Kidney (tissue), 13 donors: ENCODE measurements at regions not wholly inside any gene's neighbourhood (a gene's known extent, or its start where the extent isn't known, plus 50 kb on each side); places are given as distances from the start of the nearest gene placed in this dataset.

Experiments used
- DNase-seq, 5 donors: peaks; one replicate each; pipeline ENCODE4 v3.0.0-alpha.2; 2013 to 2020
- FAIRE-seq: peaks from 2 replicates; lab custom pipeline; 2012; peaks lifted over from hg19 to GRCh38; lab: Jason Lieb, UNC
- H3K27ac ChIP-seq, 2 donors: one replicate each; pipeline ENCODE4 v1.7.0; 2013; ENCODE audit warnings: low read depth in 2 of 2, low read length in 2 of 2, inconsistent platforms in 1 of 2
- H3K27me3 ChIP-seq: one replicate; pipeline ENCODE4 v1.7.1; 2013; ENCODE audit warnings: low read length, inconsistent platforms; ENCODE audit not compliant: control insufficient read depth, insufficient read depth
- H3K36me3 ChIP-seq, 3 donors: one replicate each; pipeline versions ENCODE4 v1.7.0 to v1.7.1; 2013; ENCODE audit warnings: low read length in 3 of 3, control low read depth in 1 of 3, inconsistent platforms in 1 of 3; ENCODE audit not compliant: insufficient read depth in 3 of 3, control insufficient read depth in 2 of 3
- H3K4me1 ChIP-seq, 3 donors: one replicate each; pipeline versions ENCODE4 v1.7.0 to v1.7.1; 2013; ENCODE audit warnings: low read length in 3 of 3, inconsistent platforms in 1 of 3, low read depth in 1 of 3; ENCODE audit not compliant: control insufficient read depth in 2 of 3, insufficient read depth in 2 of 3
- H3K4me3 ChIP-seq, 3 donors: one replicate each; pipeline versions ENCODE4 v1.7.0 to v1.8.1; 2013; ENCODE audit warnings: low read length in 3 of 3, control low read depth in 1 of 3, inconsistent platforms in 1 of 3
- H3K9ac ChIP-seq, 3 donors: one replicate each; pipeline versions ENCODE4 v1.7.0 to v1.7.1; 2013; ENCODE audit warnings: low read length in 3 of 3, control low read depth in 1 of 3, inconsistent platforms in 1 of 3
- H3K9me3 ChIP-seq, 3 donors: one replicate each; pipeline versions ENCODE4 v1.7.0 to v1.7.1; 2013; ENCODE audit warnings: low read length in 3 of 3, control low read depth in 1 of 3, inconsistent platforms in 1 of 3; ENCODE audit not compliant: control insufficient read depth in 2 of 3, insufficient read depth in 1 of 3
- CTCF ChIP-seq: IDR thresholded peaks from 3 replicates; pipeline ENCODE4 v1.5.1; 2012; ENCODE audit warnings: mild to moderate bottlenecking, moderate library complexity, borderline replicate concordance; ENCODE audit not compliant: insufficient read depth; ENCODE audit errors: extremely low read depth
- intact Hi-C: fragments of 100-400 bp; cut with DNase I; formaldehyde crosslinking; loops from one replicate; pipeline ENCODE4 v1.11.1; 2022
- donor health status: control.
- donor health status: control.
- donor health status: control.
- donor health status: control.
- donor health status: control.
- donor health status: DM: yes; HTN: yes; CAD: no.
- donor health status: Normal renal cell carcinoma (clear cell type).

- Histone ChIP-seq H3K27me3 (no peaks in the 10 kb centered on the region), H3K4me1 (no peaks in the 10 kb centered on the region), H3K9ac (no peak overlapping the region), H3K9me3 (no peaks in the 10 kb centered on the region), H3K36me3 (no peaks in the 10 kb centered on the region), H3K27ac (no peak overlapping the region), H3K4me3 (peak overlapping the region in 1 of 3 donors; percentile 8)
- intact Hi-C loops = no loop called here
- TF ChIP-seq CTCF = no peak
- FAIRE-seq (no peak), DNase-seq (no peak)
Observed at GRCh38 chr1:87202922-87203655, 125.6 kb upstream of the LMO4 start.

- DNase-seq = no peak
Observed at GRCh38 chr1:87203904-87204303, 124.8 kb upstream of the LMO4 start.

GRCh38 chr1:87204441-87204840 lies 124.2 kb upstream of the LMO4 start:
- H3K4me3 ChIP-seq = no peak overlapping the region
- no peaks in the 10 kb centered on the region for H3K36me3 ChIP-seq
- no peaks in the 10 kb centered on the region for H3K9me3 ChIP-seq
- no peak for TF ChIP-seq CTCF
- intact Hi-C loops = no loop called here
- no peaks in the 10 kb centered on the region for H3K27me3 ChIP-seq
- H3K9ac ChIP-seq = no peak overlapping the region
- H3K27ac ChIP-seq = no peak overlapping the region
- FAIRE-seq (no peak), DNase-seq (no peak)
- H3K4me1 ChIP-seq = no peaks in the 10 kb centered on the region

More at GRCh38 chr1:87203904-87204303, 124.8 kb upstream of the LMO4 start:
- Histone ChIP-seq H3K27me3 (no peaks in the 10 kb centered on the region), H3K9me3 (no peaks in the 10 kb centered on the region), H3K9ac (no peak overlapping the region), H3K36me3 (no peaks in the 10 kb centered on the region), H3K27ac (no peak overlapping the region), H3K4me3 (no peak overlapping the region), H3K4me1 (no peaks in the 10 kb centered on the region)
- intact Hi-C loops = no loop called here
- no peak for FAIRE-seq
- TF ChIP-seq CTCF = no peak

GRCh38 chr1:87204921-87205320 lies 123.8 kb upstream of the LMO4 start:
- FAIRE-seq (no peak), DNase-seq (no peak)
- no peaks in the 10 kb centered on the region for H3K9me3 ChIP-seq
- no peak overlapping the region for H3K9ac ChIP-seq
- no peak overlapping the region for H3K27ac ChIP-seq
- no peak for TF ChIP-seq CTCF
- no peaks in the 10 kb centered on the region for H3K27me3 ChIP-seq
- no peak overlapping the region for H3K4me3 ChIP-seq
- no peaks in the 10 kb centered on the region for H3K36me3 ChIP-seq
- intact Hi-C loops = no loop called here
- H3K4me1 ChIP-seq = no peaks in the 10 kb centered on the region
